K562 (cell line): ENCODE measurements at regions not wholly inside any gene's neighbourhood (a gene's known extent, or its start where the extent isn't known, plus 50 kb on each side); places are given as distances from the start of the nearest gene placed in this dataset.

Source experiments
- BCLAF1 ChIP-seq, 2 experiments: fragments of 450-650 bp in 1 of 2; IDR thresholded peaks; 2 replicates each; pipeline ENCODE4 v1.6.1; 2011 to 2017; ENCODE audit warnings: low read depth in 2 of 2, antibody characterized with exemption in 1 of 2, borderline replicate concordance in 1 of 2, low read length in 1 of 2, mild to moderate bottlenecking in 1 of 2, mixed read lengths in 1 of 2; ENCODE audit not compliant: control insufficient read depth in 1 of 2
- CBX3 ChIP-seq, 2 experiments: IDR thresholded peaks; 1 replicate in 1 of 2; 2 replicates in 1 of 2; pipeline ENCODE4 v1.6.1; 2012; ENCODE audit warnings: inconsistent platforms in 2 of 2, low read length in 2 of 2, borderline replicate concordance in 1 of 2, control low read depth in 1 of 2
- E2F4 ChIP-seq: sonication (generic); formaldehyde crosslinking; IDR thresholded peaks from 2 replicates; pipeline ENCODE4 v1.8.0; 2022; ENCODE audit warnings: mild to moderate bottlenecking, low read depth, missing genetic modification reagents
- KAT8 ChIP-seq: fragments of 450-650 bp; IDR thresholded peaks from 2 replicates; pipeline ENCODE4 v1.6.1; 2016; ENCODE audit warnings: low read depth, mild to moderate bottlenecking
- KLF13 ChIP-seq: fragments of 450-650 bp; IDR thresholded peaks from 2 replicates; pipeline ENCODE4 v1.6.1; 2016; ENCODE audit warnings: missing genetic modification characterization, low read depth, mild to moderate bottlenecking, missing compliant biosample characterization, moderate library complexity, borderline replicate concordance
- NFXL1 ChIP-seq: fragments of 450-650 bp; formaldehyde crosslinking; IDR thresholded peaks from 2 replicates; pipeline ENCODE4 v1.4.0; 2021; ENCODE audit warnings: mild to moderate bottlenecking
- NRF1 ChIP-seq, 2 experiments: fragments of 450-650 bp; IDR thresholded peaks in 1 of 2; conservative IDR thresholded peaks in 1 of 2; 2 replicates each; pipeline ENCODE4 v1.6.1; 2014; ENCODE audit warnings: mild to moderate bottlenecking in 2 of 2
- PHF8 ChIP-seq: fragments of 200-600 bp; sonication (generic); IDR thresholded peaks from 2 replicates; pipeline ENCODE4 v1.6.1; 2012; ENCODE audit warnings: mixed run types, mild to moderate bottlenecking, inconsistent platforms, low read length, moderate library complexity, borderline replicate concordance
- SMAD3 ChIP-seq: fragments of 450-650 bp; formaldehyde crosslinking; conservative IDR thresholded peaks from 2 replicates; pipeline ENCODE4 v1.4.0; 2020; ENCODE audit warnings: mild to moderate bottlenecking
- SREBF1 ChIP-seq: fragments of 150-350 bp; IDR thresholded peaks from 2 replicates; pipeline ENCODE4 v1.6.1; 2014; ENCODE audit warnings: antibody characterized with exemption, low read depth, low read length, borderline replicate concordance
- TGIF2 ChIP-seq: sonication (generic); formaldehyde crosslinking; IDR thresholded peaks from 2 replicates; pipeline ENCODE4 v1.8.1; 2022; ENCODE audit warnings: mild to moderate bottlenecking, missing genetic modification reagents, moderate library complexity
- WHSC1 ChIP-seq: IDR thresholded peaks from one replicate; pipeline ENCODE4 v1.6.1; 2012; ENCODE audit warnings: low read length, control low read depth, inconsistent platforms
- ZBTB40 ChIP-seq, 2 experiments: fragments of 450-650 bp in 1 of 2; sonication (generic) in 1 of 2; formaldehyde crosslinking in 1 of 2; IDR thresholded peaks; 2 replicates each; pipeline versions ENCODE4 v1.7.1 to v1.9.0; 2016 to 2022; ENCODE audit warnings: inconsistent platforms in 1 of 2, mild to moderate bottlenecking in 1 of 2, missing genetic modification reagents in 1 of 2
- ZNF121 ChIP-seq: sonication (generic); formaldehyde crosslinking; conservative IDR thresholded peaks from 2 replicates; pipeline ENCODE4 v1.8.0; 2022; ENCODE audit warnings: missing genetic modification reagents
- ZNF212 ChIP-seq: fragments of 450-650 bp; formaldehyde crosslinking; IDR thresholded peaks from 2 replicates; pipeline ENCODE4 v1.4.0; 2020; ENCODE audit warnings: mild to moderate bottlenecking

GRCh38 chr7:138223402-138223879, 147.2 kb downstream of the AKR1D1 start (continued):
- TF ChIP-seq WHSC1 = no peak
- no peak for TF ChIP-seq NRF1 (conservative IDR thresholded peaks at IDR 0.05 in 1 of 2, IDR thresholded peaks at IDR 0.05 in 1 of 2)
- peak; percentile 89 for TF ChIP-seq ZNF212 (CRISPR knock-in tag)
- no peak for TF ChIP-seq PHF8
- TF ChIP-seq ZBTB40 (IDR thresholded peaks at IDR 0.05) = no peak
- TF ChIP-seq ZBTB40 (CRISPR knock-in tag; IDR thresholded peaks at IDR 0.05) = no peak
- no peak for TF ChIP-seq SREBF1
- TF ChIP-seq SMAD3 (CRISPR knock-in tag) = peak; percentile 80
- no peak for TF ChIP-seq KAT8
- no peak for TF ChIP-seq E2F4
- TF ChIP-seq TGIF2 (CRISPR knock-in tag) = no peak
- peak in 1 of 2 experiments; percentile 77; a peak in 1 of 3 replicates for TF ChIP-seq CBX3 (IDR thresholded peaks at IDR 0.05; ENCODE audit: borderline replicate concordance in 1 of 2, low read length in 2 of 2)
- TF ChIP-seq NFXL1 = 0 out of 2 replicates have a peak, but pooled peaks have one; percentile 30
- TF ChIP-seq KLF13 = no peak
- TF ChIP-seq BCLAF1 (IDR thresholded peaks at IDR 0.05; ENCODE audit: borderline replicate concordance in 1 of 2, control insufficient read depth in 1 of 2, low read depth in 2 of 2, low read length in 1 of 2) = no peak
- no peak for TF ChIP-seq ZNF121
